Progenitor cell of endocrine pancreas (in vitro differentiated cells): ENCODE measurements at regions not wholly inside any gene's neighbourhood (a gene's known extent, or its start where the extent isn't known, plus 50 kb on each side); places are given as distances from the start of the nearest gene placed in this dataset.

Source experiments
- DNase-seq: peaks from one replicate; pipeline ENCODE4 v3.0.0; 2021; ENCODE audit warnings: low spot score; ENCODE audit not compliant: unreplicated experiment
- H3K27ac Mint-ChIP-seq: 2 replicates; pipeline ENCODE4 v1.8.0; 2021; ENCODE audit warnings: mild to moderate bottlenecking, moderate library complexity, mixed read lengths
- H3K27me3 Mint-ChIP-seq: 2 replicates; pipeline ENCODE4 v1.8.0; 2021; ENCODE audit warnings: mixed read lengths
- H3K36me3 Mint-ChIP-seq: 2 replicates; pipeline ENCODE4 v1.8.0; 2022; ENCODE audit warnings: mixed read lengths; ENCODE audit not compliant: insufficient read depth
- H3K4me1 Mint-ChIP-seq: 2 replicates; pipeline ENCODE4 v1.8.0; 2021; ENCODE audit warnings: low read depth, mixed read lengths
- H3K4me3 Mint-ChIP-seq: 2 replicates; pipeline ENCODE4 v1.8.0; 2021; ENCODE audit warnings: low read depth, mild to moderate bottlenecking, moderate library complexity, mixed read lengths
- H3K9me3 Mint-ChIP-seq: 2 replicates; pipeline ENCODE4 v1.8.0; 2021; ENCODE audit warnings: low read depth, mixed read lengths
- TF ChIP-seq, protein P1 (sequence below): fragments of 200-600 bp; sonication (generic); IDR thresholded peaks from one replicate; pipeline ENCODE4 v1.5.0; 2021; ENCODE audit warnings: antibody characterized with exemption, mild to moderate bottlenecking; ENCODE audit not compliant: unreplicated experiment

DNA sequence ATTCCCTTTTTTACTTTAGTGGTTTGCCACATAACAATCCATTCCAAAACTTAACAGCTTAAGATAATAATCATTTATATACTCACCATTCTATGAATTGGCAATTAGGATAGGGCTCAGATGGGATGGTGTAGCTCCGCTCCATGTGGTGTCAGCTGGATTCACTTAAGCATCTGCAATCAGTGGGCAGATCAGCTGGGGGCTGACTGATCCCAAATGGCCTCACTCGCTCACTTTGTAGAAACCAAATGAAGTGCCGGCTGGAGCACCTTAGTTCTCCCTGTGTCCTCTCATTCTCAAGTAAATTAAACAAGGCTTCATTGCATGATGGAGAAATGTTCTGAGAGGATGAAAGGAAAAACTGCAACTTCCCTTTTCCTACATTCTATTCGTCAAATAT is 161.4 kb downstream of the WT1 start:
- H3K4me3 Mint-ChIP-seq, result no peak overlapping the region
- H3K9me3 Mint-ChIP-seq, result no peaks in the 10 kb centered on the region
- H3K27ac Mint-ChIP-seq, result no peak overlapping the region
- H3K4me1 Mint-ChIP-seq, result peaks cover 12% of the 10 kb centered on the region
- H3K27me3 Mint-ChIP-seq, result peaks cover 6% of the 10 kb centered on the region
- no peak for DNase-seq
- H3K36me3 Mint-ChIP-seq, result no peaks in the 10 kb centered on the region
- TF ChIP-seq, protein P1, sequence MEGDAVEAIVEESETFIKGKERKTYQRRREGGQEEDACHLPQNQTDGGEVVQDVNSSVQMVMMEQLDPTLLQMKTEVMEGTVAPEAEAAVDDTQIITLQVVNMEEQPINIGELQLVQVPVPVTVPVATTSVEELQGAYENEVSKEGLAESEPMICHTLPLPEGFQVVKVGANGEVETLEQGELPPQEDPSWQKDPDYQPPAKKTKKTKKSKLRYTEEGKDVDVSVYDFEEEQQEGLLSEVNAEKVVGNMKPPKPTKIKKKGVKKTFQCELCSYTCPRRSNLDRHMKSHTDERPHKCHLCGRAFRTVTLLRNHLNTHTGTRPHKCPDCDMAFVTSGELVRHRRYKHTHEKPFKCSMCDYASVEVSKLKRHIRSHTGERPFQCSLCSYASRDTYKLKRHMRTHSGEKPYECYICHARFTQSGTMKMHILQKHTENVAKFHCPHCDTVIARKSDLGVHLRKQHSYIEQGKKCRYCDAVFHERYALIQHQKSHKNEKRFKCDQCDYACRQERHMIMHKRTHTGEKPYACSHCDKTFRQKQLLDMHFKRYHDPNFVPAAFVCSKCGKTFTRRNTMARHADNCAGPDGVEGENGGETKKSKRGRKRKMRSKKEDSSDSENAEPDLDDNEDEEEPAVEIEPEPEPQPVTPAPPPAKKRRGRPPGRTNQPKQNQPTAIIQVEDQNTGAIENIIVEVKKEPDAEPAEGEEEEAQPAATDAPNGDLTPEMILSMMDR, result no peak

DNA sequence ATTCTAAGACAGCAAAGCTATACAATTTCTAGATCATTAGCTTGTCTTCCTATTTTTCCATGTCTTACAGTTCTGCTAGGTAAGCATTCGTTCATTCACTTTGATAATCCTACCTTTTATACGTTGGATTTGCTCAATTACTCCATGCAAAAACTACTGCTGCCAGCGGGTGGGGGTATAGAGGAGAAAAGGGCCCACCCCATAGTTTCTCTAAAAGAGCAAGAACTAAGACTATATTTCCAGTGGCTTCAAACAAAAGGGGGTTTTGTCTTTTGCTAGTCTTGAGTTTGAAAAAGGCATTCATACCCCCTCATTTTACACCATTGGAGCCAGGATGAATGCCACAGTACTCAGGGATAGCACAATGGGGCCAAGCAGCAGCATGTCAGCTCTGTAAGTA is 155.7 kb downstream of the WT1 start:
- no peaks in the 10 kb centered on the region for H3K4me1 Mint-ChIP-seq
- H3K27ac Mint-ChIP-seq, result no peak overlapping the region
- DNase-seq, result no peak
- no peak overlapping the region for H3K4me3 Mint-ChIP-seq
- H3K27me3 Mint-ChIP-seq, result no peaks in the 10 kb centered on the region
- H3K9me3 Mint-ChIP-seq, result peaks cover 3% of the 10 kb centered on the region
- TF ChIP-seq, protein P1, result peak; percentile 36
- H3K36me3 Mint-ChIP-seq, result no peaks in the 10 kb centered on the region

DNA sequence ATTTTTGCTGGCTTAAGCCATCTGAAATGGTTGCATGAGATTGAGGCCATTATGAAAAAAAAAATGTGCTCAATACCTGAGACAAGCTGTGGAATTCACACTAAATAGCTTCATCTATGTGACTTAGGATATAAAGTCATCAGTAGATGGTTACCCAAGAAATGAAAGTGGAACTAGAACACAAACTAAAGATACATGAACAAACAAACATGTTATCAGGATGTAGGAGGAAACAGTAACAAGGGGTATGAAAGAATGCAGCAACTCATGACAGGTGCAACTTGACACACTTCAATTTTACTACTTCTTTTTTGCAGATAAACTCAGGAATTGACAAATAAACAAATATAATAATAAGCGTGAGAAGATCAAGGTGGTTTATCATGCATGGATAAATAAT is 155.0 kb downstream of the WT1 start:
- Mint-ChIP-seq H3K4me1 (no peaks in the 10 kb centered on the region), H3K27me3 (no peaks in the 10 kb centered on the region), H3K36me3 (no peaks in the 10 kb centered on the region), H3K27ac (no peak overlapping the region), H3K4me3 (no peak overlapping the region), H3K9me3 (peaks cover 3% of the 10 kb centered on the region)
- TF ChIP-seq, protein P1, result no peak
- DNase-seq, result no peak

DNA sequence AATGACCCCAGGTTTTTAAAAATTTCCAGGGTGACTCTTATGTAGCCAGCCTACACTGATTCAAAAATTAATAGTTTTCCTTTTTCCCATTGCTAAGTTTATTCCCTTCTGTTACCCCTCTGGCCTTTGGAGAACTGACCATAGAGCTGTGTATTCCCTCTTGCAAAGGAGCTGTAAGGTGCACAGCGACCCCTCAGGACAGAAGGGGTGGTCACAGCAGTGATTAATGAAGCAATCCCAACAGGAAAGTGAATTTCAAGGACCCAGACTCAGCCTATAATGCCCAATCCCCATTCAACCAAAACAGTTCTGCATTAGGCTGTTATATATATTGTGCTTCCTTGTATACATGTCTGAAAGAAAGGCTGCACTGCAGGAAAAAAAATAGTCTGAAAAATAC is 147.1 kb downstream of the WT1 start:
- no peaks in the 10 kb centered on the region for H3K36me3 Mint-ChIP-seq
- H3K27ac Mint-ChIP-seq, result no peak overlapping the region
- H3K9me3 Mint-ChIP-seq, result peaks cover 7% of the 10 kb centered on the region
- H3K4me1 Mint-ChIP-seq, result no peaks in the 10 kb centered on the region
- no peak overlapping the region for H3K4me3 Mint-ChIP-seq
- H3K27me3 Mint-ChIP-seq, result no peaks in the 10 kb centered on the region
- no peak for DNase-seq
- TF ChIP-seq, protein P1, result peak; percentile 28

DNA sequence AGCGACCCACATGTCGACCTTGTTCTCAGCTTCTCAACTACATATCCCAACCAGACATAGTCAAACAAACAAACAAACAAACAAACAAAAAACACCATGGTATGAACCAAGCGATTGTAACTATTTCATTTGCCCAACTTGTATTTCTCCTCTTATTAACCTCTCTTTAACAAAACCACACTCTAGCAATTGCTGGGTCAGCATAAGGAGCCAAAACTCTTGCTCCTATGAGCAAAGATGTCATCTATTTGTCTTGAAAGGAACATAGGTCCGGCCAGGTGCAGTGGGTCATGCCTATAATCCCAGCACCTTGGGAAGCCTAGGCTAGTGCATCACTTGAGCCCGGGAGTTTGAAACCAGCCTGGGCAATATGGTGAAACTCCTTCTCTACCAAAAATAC is 145.6 kb downstream of the WT1 start:
- TF ChIP-seq, protein P1, result no peak
- Mint-ChIP-seq H3K9me3 (peaks cover 7% of the 10 kb centered on the region), H3K27me3 (no peaks in the 10 kb centered on the region), H3K27ac (no peak overlapping the region), H3K36me3 (no peaks in the 10 kb centered on the region), H3K4me3 (no peak overlapping the region), H3K4me1 (no peaks in the 10 kb centered on the region)
- no peak for DNase-seq
